HG03196 (cell line): ENCODE measurements at regions not wholly inside any gene's neighbourhood (a gene's known extent, or its start where the extent isn't known, plus 50 kb on each side); places are given as distances from the start of the nearest gene placed in this dataset.
"Not testable (repeated sequence)": the region's sequence is repeated elsewhere in the genome, so short reads cannot be mapped to it uniquely, and the experiment has no call there.

Source experiments
- ATAC-seq: cut with Tn5 transposase; IDR thresholded peaks from one replicate; pipeline ENCODE4 v1.9.1; 2021; ENCODE audit not compliant: unreplicated experiment

DNA sequence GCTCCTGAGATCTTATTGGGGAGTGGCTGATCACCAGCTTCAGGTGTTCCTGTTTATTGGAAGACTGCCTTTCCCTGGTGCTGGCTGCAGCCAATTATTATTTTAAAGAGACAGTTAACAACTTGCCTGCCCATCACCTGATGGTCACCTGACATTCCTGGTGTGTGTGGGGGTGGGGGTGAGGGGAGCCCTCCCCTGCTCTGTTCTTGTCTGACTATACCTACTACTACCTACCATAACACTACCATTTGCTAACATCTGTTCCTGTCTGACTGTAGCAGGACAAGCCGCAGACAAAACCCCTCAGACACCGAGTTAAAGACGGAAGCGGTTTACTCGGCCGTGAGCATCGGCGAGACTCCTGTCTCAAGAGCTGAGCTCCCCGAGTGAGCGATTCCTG lies 54.9 kb upstream of the NBPF3 start:
- no peak for ATAC-seq

DNA sequence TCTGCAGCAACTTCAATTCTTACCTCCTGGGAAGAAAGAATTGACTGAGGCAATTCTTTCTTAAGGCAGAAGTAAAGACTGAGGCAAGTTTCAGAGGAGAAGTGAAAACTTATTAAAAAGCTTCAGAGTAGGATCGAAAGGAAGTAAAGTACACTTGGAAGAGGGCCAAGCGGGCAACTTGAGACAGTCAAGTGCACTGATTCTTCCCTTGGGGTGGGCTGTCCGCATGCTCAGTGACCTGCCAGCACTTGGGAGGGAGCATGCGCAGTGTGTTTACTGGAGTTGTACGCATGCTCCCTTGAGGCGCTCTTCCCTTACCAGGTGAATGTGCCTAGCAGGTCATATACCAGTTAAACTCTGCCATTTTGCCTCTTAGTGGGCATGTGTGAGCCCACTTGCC lies 55.3 kb upstream of the NBPF3 start:
- ATAC-seq, result no peak

DNA sequence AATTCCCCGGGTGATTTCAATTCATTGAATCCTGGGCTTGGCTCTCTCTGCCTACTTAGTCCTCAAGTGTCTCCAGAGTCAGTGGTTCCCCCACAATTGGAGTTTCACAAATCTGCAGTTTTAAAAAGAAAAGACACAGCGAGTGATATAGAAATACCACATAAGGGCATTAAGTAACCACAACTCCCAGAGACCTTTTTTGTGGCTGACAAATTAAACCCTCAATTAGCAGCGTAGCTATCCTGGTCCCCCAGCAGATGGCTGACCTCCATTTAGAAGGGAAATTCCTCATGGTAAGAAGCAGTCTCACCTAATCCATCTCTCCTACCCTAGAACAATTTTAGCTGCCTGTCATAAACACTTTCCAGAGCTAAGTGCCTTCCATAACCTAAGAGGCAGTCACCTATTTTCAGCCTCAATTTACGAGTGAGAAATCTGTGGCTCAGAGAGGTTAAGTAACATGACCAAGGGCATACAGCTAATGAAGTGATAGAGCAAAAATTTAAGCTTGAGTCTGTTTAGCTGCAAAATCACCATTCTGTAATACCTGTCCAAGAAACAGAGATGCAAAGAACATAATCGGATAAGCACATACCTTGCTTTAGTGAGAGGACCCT lies 56.0 kb upstream of the NBPF3 start:
- no peak for ATAC-seq

DNA sequence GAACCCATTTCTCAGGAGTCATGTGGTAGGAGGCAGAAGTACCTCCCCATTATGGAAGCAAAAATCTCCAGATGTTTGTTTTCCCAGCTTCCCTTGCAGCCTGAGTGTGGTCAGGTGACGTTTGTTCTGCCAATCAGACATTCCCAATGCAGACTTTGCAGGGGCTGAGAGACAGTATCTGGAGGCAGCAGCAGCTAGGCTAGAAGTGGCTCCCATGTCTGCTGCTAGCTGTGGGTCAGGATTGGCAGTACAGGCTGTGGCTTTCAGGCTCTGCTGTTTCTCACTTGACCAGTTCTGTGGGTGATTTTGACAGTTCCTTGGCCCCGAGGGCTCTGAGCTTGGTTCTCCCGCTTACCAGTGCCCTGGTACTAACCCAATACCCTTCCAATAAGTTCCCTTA lies 58.6 kb upstream of the NBPF3 start:
- ATAC-seq, result no peak

DNA sequence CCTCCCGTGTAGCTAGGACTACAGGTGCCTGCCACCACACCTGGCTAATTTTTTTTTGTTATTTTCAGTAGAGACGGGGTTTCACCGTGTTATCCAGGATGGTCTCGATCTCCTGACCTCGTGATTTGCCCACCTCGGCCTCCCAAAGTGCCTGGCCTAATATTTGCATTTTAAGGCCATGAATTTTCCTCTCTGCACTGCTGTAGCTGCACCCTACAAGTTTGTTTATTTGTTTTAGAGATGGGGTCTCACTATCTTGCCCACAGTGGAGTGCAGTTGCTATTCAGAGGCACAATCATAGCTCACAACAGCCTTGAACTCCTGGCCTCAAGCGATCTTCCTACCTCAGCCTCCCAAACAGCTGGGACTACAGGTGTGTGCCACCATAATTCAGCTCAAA lies 59.8 kb upstream of the NBPF3 start:
- not testable (repeated sequence) for ATAC-seq

DNA sequence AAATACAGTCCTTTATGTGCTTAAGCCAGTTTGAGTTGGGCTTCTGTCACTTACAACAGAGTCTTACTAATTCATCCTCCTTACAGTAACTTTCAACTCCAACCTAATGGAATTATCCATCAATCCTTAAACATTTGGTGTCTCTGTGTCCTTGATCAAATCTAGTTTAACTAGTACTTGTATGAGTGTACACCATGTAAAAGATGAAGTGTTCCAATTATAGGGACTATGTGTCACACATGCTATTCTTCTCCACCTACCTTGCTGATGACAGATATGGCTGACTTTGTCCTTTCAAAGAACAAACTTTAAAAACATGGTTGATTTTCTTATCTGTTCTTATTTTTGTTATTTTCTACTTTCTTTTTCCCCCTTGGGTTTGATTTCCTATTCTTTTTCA lies 60.4 kb upstream of the NBPF3 start:
- ATAC-seq, result no peak

DNA sequence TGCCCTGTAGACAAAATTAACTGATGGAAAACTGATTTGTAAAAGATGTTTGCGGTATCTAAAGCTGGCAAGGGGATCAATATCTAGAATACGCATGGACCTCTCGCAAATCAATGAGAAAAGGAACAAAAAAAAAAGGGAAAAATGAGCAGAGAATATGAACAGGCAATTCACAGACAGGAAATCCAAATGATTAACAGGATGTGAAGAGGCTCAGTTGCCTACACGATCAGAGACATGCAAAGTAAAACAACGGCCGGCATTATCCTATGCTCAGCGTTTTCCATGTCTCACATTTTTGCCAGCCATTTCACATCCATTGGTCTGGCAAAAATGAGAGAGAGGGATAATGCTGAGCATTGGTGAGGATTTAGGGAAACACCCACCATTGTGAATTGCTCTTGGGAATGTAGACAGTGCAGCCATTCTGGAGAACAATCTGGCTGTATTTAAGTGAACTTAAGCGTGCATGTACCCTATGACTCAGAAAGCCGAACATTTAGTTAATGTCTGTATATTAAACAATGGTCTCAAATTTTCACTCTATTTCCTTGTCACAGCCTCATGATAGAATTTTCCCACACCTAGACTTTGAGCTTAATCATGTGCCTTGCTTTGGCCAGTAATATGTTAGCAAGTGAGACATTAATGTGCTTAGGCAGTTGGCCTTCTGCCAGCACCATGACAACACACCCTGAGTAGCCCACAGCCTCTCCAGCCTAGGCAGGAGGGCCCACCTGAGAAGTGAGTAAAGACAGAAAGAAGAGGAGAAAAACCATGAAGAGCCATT lies 61.0 kb upstream of the NBPF3 start:
- ATAC-seq, result no peak

DNA sequence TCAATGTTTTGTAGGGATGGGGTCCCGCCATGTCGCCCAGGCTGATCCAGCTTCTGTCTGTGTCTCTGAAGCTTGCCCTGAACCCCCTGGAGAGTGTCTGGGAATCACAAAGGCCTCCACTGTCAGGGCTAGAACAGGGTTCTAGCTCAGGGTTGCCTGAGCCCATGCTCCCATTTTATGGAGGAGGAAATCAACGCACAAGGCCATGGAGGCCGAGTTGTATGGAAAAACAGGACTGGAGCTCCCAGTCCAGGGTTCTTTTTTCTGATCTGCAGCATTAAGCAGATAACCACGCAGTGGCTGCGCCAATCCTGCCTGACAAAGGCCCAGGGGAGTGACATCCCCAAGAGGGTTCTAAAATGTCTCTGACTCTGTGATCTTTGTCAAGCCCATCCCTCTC lies 67.6 kb upstream of the NBPF3 start:
- ATAC-seq, result no peak

DNA sequence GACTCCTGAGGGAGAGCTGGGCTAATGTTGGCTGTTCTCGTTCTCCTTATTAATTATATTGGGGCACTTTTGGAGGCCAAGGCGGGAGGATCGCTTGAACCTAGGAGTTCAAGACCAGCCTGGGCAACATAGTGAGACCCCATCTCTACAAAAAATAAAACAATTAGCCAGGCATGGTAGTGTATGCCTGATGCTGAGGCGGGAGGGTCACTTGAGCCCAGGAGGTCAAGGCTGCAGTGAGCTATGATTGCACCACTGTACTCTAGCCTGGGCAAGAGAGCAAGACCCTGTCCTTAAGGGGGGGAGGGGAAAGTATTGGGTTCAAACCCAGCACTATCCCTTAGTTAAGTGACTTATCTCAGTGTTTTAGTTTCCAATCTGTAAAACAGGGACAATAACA lies 70.0 kb upstream of the NBPF3 start:
- ATAC-seq, result no peak

DNA sequence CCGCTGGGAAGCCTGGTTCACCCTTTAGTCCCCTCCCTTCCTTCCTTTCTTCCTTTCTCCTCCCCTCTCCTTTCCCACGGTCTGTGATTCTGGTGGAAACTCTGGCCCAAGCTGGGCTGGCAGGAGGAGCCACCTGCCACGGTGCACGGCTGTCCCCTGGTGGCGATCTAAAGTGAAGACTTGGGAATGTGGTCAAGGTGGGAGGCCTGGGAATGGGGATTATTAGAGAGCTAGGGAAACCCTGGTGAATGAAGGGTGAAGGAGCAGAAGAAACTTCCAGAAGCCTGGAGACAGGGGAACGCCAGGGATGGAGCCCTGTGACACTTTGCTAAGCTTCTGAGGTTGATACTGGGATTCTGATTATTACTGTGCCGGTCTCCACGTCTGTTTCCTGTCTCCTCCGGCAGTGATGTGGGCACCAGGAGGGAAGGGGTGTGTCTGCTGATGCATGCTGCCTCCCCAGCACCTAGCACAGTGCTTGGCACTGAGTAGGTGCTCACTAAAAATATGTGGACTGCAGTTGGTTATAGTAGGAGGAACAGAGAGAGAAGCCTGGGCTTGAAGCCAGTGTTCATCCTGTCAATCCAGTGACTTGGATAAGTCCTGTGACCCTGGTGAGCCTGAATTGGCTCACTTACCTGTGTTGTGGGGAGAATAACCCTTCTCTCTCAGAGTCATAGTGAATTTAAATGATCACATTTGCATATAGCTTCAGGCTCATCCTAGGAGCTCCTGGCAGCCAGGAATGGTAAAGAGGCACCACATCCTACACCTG lies 71.2 kb upstream of the NBPF3 start:
- ATAC-seq, result no peak

DNA sequence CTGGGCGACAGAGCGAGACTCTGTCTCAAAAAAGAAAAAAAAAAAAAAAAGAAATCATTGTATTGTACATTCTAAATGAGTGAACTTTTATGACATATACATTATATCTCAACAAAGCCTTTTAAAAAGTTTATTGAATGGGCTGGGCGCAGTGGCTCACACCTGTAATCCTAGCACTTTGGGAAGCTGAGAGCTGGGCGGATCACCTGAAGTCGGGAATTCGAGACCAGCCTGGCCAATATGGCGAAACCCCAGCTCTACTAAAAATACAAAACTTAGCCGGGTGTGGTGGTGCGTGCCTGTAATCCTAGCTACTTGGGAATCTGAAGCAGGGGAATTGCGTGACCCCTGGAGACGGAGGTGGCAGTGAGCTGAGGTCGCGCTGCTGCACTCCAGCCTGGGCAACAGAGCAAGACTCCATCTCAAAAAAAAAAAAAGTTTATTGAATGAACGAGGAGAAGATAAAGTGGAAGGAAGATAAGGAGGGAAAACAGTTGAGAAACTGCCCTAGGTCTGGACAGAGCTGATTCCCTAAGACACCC lies 71.9 kb upstream of the NBPF3 start:
- ATAC-seq, result not testable (repeated sequence)

DNA sequence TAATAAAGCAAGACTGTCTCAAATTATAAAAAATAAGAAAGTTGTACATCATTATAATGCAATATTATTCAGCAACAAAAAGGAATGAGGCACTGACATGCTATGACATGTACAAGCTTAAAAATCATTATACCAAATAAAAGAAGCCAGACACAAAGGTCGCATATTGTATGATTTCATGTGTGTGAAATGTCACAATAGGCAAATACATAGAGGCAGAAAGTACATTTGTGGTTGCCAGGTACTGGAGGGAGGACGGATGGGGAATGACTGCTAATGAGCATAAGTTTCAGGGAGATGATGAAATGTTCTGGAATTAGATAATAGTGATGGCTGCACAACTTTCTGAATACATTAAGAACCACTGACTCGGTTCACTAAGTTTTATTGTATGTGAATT lies 73.6 kb upstream of the NBPF3 start:
- ATAC-seq, result no peak

DNA sequence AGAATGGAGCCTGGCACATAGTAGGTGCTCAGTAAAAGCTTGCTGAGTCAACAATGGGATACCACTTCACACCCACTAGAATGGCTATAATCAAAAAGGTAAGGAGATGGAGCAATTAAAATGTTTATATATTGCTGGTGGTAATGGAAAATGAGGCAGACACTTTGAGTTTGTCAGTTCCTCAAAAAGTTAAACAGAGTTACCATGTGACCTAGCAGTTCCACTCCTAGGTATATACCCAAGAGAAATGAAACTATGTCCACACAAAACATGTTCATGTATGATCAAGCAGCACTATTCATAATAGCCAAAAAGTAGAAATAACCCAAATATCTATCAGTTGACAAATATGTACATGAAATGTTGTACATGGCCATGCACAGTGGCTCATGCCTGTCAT lies 74.8 kb upstream of the ECE1 start:
- no peak for ATAC-seq

DNA sequence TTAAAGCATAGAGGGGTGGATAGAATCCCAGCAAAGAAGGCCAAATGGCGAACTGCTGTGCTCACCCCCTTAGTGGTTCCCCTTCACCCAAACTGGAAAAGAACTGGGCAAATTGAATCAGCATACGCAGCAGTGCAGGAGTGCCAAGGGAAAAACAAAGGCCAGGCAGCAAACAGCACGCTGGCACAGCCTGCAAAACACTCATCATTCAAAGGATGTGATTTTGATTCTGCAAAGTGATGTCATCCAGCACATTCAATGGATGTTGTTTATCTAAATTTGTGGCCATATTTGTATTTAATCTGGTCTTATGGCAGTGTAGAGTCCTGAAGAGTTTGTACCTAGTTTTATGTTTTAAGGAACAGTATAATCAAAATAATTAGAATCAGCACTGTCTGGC lies 71.8 kb upstream of the ECE1 start:
- ATAC-seq, result no peak

DNA sequence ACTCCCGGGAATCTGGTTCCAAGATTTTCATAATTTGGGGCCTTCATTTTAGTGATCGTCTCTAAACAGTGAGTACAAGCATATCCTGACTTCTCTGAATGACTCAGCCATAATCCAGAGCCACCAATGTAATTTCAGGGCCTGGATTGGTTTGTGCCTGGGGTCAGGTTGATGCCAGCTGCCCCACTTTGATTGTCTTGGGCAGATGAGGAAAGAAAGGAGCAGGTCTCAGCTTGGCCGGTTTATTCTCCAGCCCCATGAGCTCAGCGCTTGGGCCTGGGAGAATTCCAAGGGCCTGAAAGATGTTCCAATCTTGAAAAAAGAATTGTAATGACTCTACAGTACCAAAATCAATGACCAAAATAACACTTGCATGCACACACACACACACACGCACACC lies 71.2 kb upstream of the ECE1 start:
- no peak for ATAC-seq

DNA sequence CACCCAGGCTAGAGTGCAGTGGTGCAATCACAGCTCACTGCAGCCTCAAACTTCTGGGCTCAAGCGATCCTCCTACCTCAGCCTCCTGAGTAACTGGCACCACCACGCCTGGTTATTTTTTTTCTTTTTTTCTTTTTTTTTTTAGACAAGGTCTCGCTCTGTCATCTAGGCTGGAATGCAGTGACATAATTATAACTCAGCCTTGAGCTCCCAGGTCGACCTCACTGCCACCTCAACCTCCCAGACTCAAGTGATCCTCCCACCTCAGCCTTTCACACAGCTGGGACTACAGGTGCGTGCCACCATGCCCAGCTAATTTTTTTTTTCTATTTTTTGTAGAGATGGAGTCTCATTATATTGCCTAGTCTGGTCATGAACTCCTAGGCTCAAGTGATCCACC lies 66.9 kb upstream of the ECE1 start:
- no peak for ATAC-seq

DNA sequence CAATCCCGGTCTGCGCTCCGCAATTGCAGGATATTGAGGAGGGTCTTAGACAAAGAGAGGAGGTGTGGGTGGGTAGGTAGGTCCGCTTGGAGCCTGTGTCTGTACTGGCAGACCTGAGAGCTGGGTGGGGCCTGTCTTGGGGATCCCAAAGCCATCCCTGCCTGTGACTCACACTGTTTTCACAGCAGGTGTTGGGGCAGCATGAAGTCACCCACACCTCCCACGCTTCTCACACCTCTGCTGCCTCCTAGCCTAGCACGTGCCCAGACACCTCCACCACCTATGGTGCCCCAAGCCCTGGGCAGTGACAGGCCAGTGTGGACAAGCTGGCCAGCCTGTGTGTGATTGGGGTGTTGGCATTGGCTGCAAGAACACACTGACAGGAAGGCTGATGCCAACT lies 65.7 kb upstream of the ECE1 start:
- no peak for ATAC-seq

DNA sequence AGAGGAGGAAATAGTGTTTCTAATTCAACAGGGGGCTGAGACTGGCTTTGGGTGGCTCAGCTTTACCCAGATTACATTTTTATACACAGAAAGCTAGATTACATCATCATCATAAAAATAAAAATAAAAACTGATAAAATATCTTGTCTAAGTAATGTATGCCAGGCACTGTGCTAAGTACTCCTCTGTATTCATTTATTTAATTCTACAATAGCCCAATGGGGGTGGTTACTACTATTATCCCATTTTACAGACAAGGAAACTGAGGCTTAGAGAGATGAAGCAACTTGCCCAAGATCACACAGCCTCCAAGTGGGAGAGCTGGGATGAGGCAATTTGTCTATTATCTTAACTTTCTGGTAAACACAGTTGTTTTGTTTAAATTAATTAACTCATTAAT lies 62.3 kb upstream of the ECE1 start:
- no peak for ATAC-seq

DNA sequence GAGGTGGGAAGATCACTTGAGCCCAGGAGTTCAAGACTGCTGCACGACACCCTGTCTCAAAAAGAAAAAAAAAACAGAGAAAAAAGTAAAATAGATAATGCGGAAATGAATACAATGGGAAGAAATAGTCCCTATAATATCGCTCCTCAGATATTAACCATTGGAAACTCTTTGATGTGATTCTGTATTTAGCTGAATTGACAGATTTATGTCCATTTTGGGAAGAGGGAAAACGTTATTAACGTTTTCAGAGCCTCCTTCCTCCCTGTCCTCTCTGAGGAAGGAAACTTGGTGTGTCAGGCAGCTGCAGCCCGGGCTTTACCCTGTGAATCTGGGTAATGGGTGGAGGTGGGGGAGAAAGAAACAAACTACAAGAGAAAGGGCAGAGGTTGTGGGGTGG lies 61.6 kb upstream of the ECE1 start:
- no peak for ATAC-seq

DNA sequence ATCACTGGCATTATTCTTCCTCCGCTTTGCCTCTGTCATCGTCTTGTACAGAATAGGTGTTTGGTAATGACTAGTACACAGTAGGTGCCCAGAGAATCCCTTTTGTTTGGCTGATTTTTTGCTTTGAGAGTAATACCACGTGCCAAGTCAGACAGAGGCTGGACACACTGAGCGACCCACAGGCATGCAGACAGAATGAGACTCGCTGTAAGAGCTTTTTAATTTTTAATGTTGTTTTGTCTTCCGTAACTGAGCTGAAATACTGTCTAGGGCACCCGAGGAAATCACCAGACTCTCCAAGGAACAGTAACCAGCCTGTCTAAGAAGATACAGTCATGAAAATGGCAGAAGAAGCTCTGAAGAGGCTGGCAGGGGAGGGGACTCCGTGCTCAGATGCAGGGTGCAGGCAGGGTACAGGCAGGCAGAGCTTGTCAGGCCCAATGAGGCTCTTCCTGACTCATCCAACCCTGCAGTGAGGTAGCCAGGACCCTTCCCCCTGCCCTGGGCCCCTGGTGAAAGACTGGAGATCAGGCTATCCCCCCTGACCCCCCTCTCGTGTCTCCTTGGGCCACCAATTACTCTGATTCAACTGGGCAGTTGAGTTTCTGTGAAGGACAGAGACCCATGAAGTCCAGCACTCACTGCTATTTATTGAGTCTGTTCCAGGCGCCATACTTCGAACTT lies 60.1 kb upstream of the ECE1 start:
- ATAC-seq, result no peak

DNA sequence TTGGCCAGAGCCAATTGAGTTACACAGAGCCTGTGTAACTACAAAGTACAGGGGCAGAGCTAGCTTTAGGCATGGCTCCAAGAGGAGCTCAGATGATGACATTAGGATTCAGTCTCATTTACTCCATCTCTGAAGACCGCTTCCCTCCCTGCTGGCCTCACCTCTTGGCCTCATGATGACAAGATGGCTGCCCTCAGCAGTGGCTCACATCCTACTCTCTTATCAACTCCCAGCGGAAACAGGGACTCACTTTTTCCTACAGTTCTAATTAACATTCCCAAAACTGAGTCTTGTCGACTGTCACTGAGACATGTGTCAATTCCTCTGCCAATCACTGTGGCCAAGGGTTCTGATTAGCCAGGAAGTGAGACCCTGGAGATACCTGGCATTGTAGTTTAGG lies 59.4 kb upstream of the ECE1 start:
- ATAC-seq, result no peak
